GM13977 (cell line): ENCODE measurements at regions not wholly inside any gene's neighbourhood (a gene's known extent, or its start where the extent isn't known, plus 50 kb on each side); places are given as distances from the start of the nearest gene placed in this dataset.

ENCODE experiments used
- DNase-seq: peaks from one replicate; pipeline ENCODE4 v3.0.0; 2012; ENCODE audit warnings: low spot score
- CTCF ChIP-seq: IDR thresholded peaks from 2 replicates; pipeline ENCODE4 v1.5.1; 2012; ENCODE audit warnings: mild to moderate bottlenecking, control low read depth; ENCODE audit not compliant: insufficient read depth; ENCODE audit errors: extremely low read depth, missing control alignments
- in situ Hi-C: fragments of 300-500 bp; cut with MboI; formaldehyde crosslinking; loops from one replicate; pipeline ENCODE4 v1.12.0; 2022; ENCODE audit warnings: low sequenced_read_pairs, low pct_unique_long_range_greater_than_20kb, mixed read lengths, inconsistent platforms; ENCODE audit not compliant: unreplicated experiment

- no peak for TF ChIP-seq CTCF
- DNase-seq: no peak
- in situ Hi-C loops: loop anchor here (25.0 kb wide), 1 partner anchor 405 kb away; no protein-coding TSS in a partner anchor
These were observed 61.5 kb upstream of the ADAM23 start for GRCh38 chr2:206381881-206382280.

DNA sequence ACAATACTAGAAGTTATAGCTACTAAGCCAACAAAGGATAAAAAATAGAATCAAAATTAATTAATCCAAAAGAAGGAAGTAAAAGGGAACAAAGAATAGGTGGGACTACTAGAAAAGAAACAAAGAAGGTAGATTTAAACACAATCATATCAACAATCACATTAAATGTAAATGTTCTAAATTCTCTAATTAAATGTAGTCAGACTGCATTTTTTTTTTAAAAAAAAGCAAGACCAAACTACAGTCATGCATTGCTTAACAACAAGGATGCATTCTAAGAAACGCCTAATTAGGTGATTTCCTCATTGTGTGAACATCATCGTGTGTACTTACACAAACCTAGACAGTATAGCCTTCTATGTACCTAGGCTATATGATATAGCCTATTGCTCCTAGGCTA is 59.7 kb upstream of the ADAM23 start:
- TF ChIP-seq CTCF: no peak
- DNase-seq: no peak
- in situ Hi-C loops: loop anchor here (25.0 kb wide), 1 partner anchor 404 kb away; no protein-coding TSS in a partner anchor

DNA sequence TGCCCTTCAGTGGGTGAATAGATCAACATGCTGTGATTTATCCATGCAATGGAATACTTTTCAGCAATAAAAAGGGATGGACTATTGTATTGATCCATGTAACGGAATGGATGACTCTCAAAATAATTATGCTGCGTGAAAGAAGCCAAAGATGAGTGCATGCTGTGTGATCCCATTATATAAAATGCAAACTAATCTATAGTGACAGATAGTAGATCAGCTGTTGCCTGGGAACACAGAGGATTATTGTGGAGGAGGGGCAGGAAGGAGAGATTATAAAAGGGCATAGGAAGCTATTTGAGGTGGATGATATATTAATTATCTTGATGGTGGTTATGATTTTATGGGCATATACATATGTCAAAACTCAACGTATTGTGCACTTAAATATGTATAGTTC is 55.5 kb upstream of the ADAM23 start:
- no peak for DNase-seq
- no peak for TF ChIP-seq CTCF
- in situ Hi-C loops: loop anchor here (25.0 kb wide), 1 partner anchor 399 kb away; no protein-coding TSS in a partner anchor

GRCh38 chr2:206388698-206389097 is 54.6 kb upstream of the ADAM23 start:
- in situ Hi-C loops: loop anchor here (25.0 kb wide), 1 partner anchor 399 kb away; no protein-coding TSS in a partner anchor
- no peak for TF ChIP-seq CTCF
- no peak for DNase-seq

- no peak for DNase-seq
- TF ChIP-seq CTCF: no peak
- in situ Hi-C loops: loop anchor here (25.0 kb wide), 1 partner anchor 398 kb away; no protein-coding TSS in a partner anchor
These were observed 54.2 kb upstream of the ADAM23 start for GRCh38 chr2:206389164-206389563.

- no peak for TF ChIP-seq CTCF
- DNase-seq: no peak
- in situ Hi-C loops: loop anchor here (25.0 kb wide), 1 partner anchor 397 kb away; no protein-coding TSS in a partner anchor
These were observed 53.2 kb upstream of the ADAM23 start for GRCh38 chr2:206390181-206390580.

- peak; percentile 68 for TF ChIP-seq CTCF
- in situ Hi-C loops: loop anchor here (25.0 kb wide), 1 partner anchor 395 kb away; no protein-coding TSS in a partner anchor
- DNase-seq: peak; percentile 74
These were observed 51.2 kb upstream of the ADAM23 start for GRCh38 chr2:206392118-206392517.
